H9 (cell line): ENCODE measurements at regions not wholly inside any gene's neighbourhood (a gene's known extent, or its start where the extent isn't known, plus 50 kb on each side); places are given as distances from the start of the nearest gene placed in this dataset.

ENCODE experiments used
- DNase-seq: peaks from one replicate; pipeline ENCODE4 v3.0.0-alpha.2; 2017
- H2AFZ ChIP-seq: one replicate; pipeline ENCODE4 v1.6.1; 2013; ENCODE audit warnings: mild to moderate bottlenecking, low read length, control low read depth, moderate library complexity
- H2AK5ac ChIP-seq: 2 replicates; pipeline ENCODE4 v1.6.1; 2013; ENCODE audit warnings: low read length, control low read depth, mixed read lengths; ENCODE audit not compliant: insufficient read length
- H2BK120ac ChIP-seq: one replicate; pipeline ENCODE4 v1.6.1; 2013; ENCODE audit warnings: low read depth, mild to moderate bottlenecking, low read length, control low read depth, inconsistent platforms; ENCODE audit not compliant: poor library complexity, severe bottlenecking
- H2BK12ac ChIP-seq: 2 replicates; pipeline ENCODE4 v1.6.1; 2013; ENCODE audit warnings: low read length, control low read depth, mixed read lengths, low read depth; ENCODE audit not compliant: insufficient read length
- H2BK15ac ChIP-seq: 2 replicates; pipeline ENCODE4 v1.6.1; 2013; ENCODE audit warnings: low read depth, low read length, control low read depth
- H2BK20ac ChIP-seq: one replicate; pipeline ENCODE4 v1.6.1; 2013; ENCODE audit warnings: low read depth, mild to moderate bottlenecking, low read length, control low read depth, inconsistent platforms; ENCODE audit not compliant: poor library complexity, severe bottlenecking
- H2BK5ac ChIP-seq: 2 replicates; pipeline ENCODE4 v1.6.1; 2013; ENCODE audit warnings: low read length, control low read depth, mixed read lengths; ENCODE audit not compliant: insufficient read length
- H3K14ac ChIP-seq: 2 replicates; pipeline ENCODE4 v1.6.1; 2013; ENCODE audit warnings: low read length, control low read depth; ENCODE audit not compliant: insufficient read depth
- H3K18ac ChIP-seq: 2 replicates; pipeline ENCODE4 v1.6.1; 2013; ENCODE audit warnings: low read depth, mild to moderate bottlenecking, mixed read lengths, low read length, control low read depth; ENCODE audit not compliant: insufficient read length
- H3K23ac ChIP-seq: 2 replicates; pipeline ENCODE4 v1.6.1; 2013; ENCODE audit warnings: low read length, control low read depth, mixed read lengths, low read depth; ENCODE audit not compliant: insufficient read length
- H3K23me2 ChIP-seq: 2 replicates; pipeline ENCODE4 v1.6.1; 2013; ENCODE audit warnings: low read depth, mild to moderate bottlenecking, mixed read lengths, low read length, control low read depth; ENCODE audit not compliant: insufficient read length, poor library complexity, severe bottlenecking
- H3K27ac ChIP-seq: 2 replicates; pipeline ENCODE4 v1.5.1; 2013; ENCODE audit warnings: low read length, control low read depth, mixed read lengths, low read depth; ENCODE audit not compliant: insufficient read length
- H3K27me3 ChIP-seq: 2 replicates; pipeline ENCODE4 v1.6.1; 2013; ENCODE audit warnings: low read length, control low read depth, inconsistent platforms; ENCODE audit not compliant: insufficient read depth
- H3K4ac ChIP-seq: 2 replicates; pipeline ENCODE4 v1.6.1; 2013; ENCODE audit warnings: low read depth, mild to moderate bottlenecking, control low read depth, inconsistent platforms, low read length, moderate library complexity
- H3K4me1 ChIP-seq: 2 replicates; pipeline ENCODE4 v1.6.1; 2013; ENCODE audit warnings: low read length, control low read depth, inconsistent platforms; ENCODE audit not compliant: insufficient read depth
- H3K4me2 ChIP-seq: 2 replicates; pipeline ENCODE4 v1.6.1; 2013; ENCODE audit warnings: low read length, control low read depth, mixed read lengths; ENCODE audit not compliant: insufficient read length, insufficient read depth
- H3K56ac ChIP-seq: 2 replicates; pipeline ENCODE4 v1.6.1; 2013; ENCODE audit warnings: low read depth, mild to moderate bottlenecking, mixed read lengths, low read length, control low read depth; ENCODE audit not compliant: insufficient read length
- H3K79me1 ChIP-seq: 2 replicates; pipeline ENCODE4 v1.6.1; 2013; ENCODE audit warnings: low read depth, mild to moderate bottlenecking, moderate library complexity, low read length, control low read depth, inconsistent platforms; ENCODE audit not compliant: insufficient read depth, poor library complexity, severe bottlenecking
- H3K79me2 ChIP-seq: 2 replicates; pipeline ENCODE4 v1.6.1; 2013; ENCODE audit warnings: low read length, control low read depth, inconsistent platforms; ENCODE audit not compliant: insufficient read depth
- H3K9ac ChIP-seq: 2 replicates; pipeline ENCODE4 v1.6.1; 2013; ENCODE audit warnings: low read length, control low read depth, mixed read lengths; ENCODE audit not compliant: insufficient read length; ENCODE audit errors: extremely low read depth
- H3K9me3 ChIP-seq: one replicate; pipeline ENCODE4 v1.6.1; 2013; ENCODE audit warnings: low read depth, low read length, inconsistent platforms; ENCODE audit not compliant: control insufficient read depth
- H3T11ph ChIP-seq: one replicate; pipeline ENCODE4 v1.6.1; 2013; ENCODE audit warnings: mild to moderate bottlenecking, low read length, control low read depth, inconsistent platforms
- H4K20me1 ChIP-seq: one replicate; pipeline ENCODE4 v1.6.1; 2013; ENCODE audit not compliant: control insufficient read depth, insufficient read length, insufficient read depth
- H4K5ac ChIP-seq: 2 replicates; pipeline ENCODE4 v1.6.1; 2013; ENCODE audit warnings: low read depth, mild to moderate bottlenecking, mixed read lengths, low read length, control low read depth; ENCODE audit not compliant: insufficient read length
- H4K8ac ChIP-seq: replicated peaks from 2 replicates; pipeline ENCODE4 v1.6.1; 2013; ENCODE audit warnings: low read length, control low read depth, mixed read lengths, low read depth; ENCODE audit not compliant: insufficient read length
- H4K91ac ChIP-seq: 2 replicates; pipeline ENCODE4 v1.6.1; 2013; ENCODE audit warnings: low read depth, mild to moderate bottlenecking, moderate library complexity, mixed read lengths, low read length, control low read depth; ENCODE audit not compliant: insufficient read length
- H3K27ac Mint-ChIP-seq, 3 experiments: 2 replicates in 2 of 3; 3 replicates in 1 of 3; pipeline ENCODE4 v1.8.0; 2020 to 2021; ENCODE audit warnings: mixed read lengths in 3 of 3, mild to moderate bottlenecking in 1 of 3, moderate library complexity in 1 of 3
- H3K27me3 Mint-ChIP-seq: 2 replicates; pipeline ENCODE4 v1.8.0; 2021; ENCODE audit warnings: low read depth, mild to moderate bottlenecking, moderate library complexity, mixed read lengths
- H3K36me3 Mint-ChIP-seq, 3 experiments: 2 replicates in 2 of 3; 3 replicates in 1 of 3; pipeline ENCODE4 v1.8.0; 2020 to 2021; ENCODE audit warnings: low read depth in 3 of 3, mixed read lengths in 3 of 3; ENCODE audit not compliant: insufficient read depth in 1 of 3
- H3K4me1 Mint-ChIP-seq, 2 experiments: 2 replicates each; pipeline ENCODE4 v1.8.0; 2020; ENCODE audit warnings: mixed read lengths in 2 of 2
- H3K4me3 Mint-ChIP-seq, 2 experiments: 2 replicates in 1 of 2; 3 replicates in 1 of 2; pipeline ENCODE4 v1.8.0; 2020 to 2021; ENCODE audit warnings: mild to moderate bottlenecking in 2 of 2, mixed read lengths in 2 of 2, moderate library complexity in 1 of 2
- H3K9me3 Mint-ChIP-seq, 2 experiments: 2 replicates in 1 of 2; 3 replicates in 1 of 2; pipeline ENCODE4 v1.8.0; 2020; ENCODE audit warnings: mild to moderate bottlenecking in 2 of 2, mixed read lengths in 2 of 2, moderate library complexity in 1 of 2
- CTCF ChIP-seq: fragments of 200-600 bp; sonication (generic); conservative IDR thresholded peaks from 3 replicates; pipeline ENCODE4 v1.8.0; 2021; ENCODE audit warnings: antibody characterized with exemption, mild to moderate bottlenecking
- WGBS: extraction: QIAGEN DNeasy Blood & Tissue Kit; methylation state at CpG from one replicate; pipeline ENCODE4 v1.1.7; 2013; ENCODE audit warnings: missing lambda C conversion rate, low lambda C conversion rate, mixed read lengths; ENCODE audit not compliant: insufficient read length; ENCODE audit errors: extremely low coverage; 5-methylcytosine and 5-hydroxymethylcytosine counted together

GRCh38 chr1:65688215-65688566, 104.5 kb upstream of the PDE4B start:
- Histone ChIP-seq H3K23me2 (no peaks in the 10 kb centered on the region), H4K20me1 (no peaks in the 10 kb centered on the region), H4K5ac (no peak overlapping the region), H2BK15ac (no peak overlapping the region), H4K8ac (no peak overlapping the region), H3K56ac (no peak overlapping the region), H3K79me2 (no peaks in the 10 kb centered on the region), H3K9me3 (no peaks in the 10 kb centered on the region), H2AK5ac (no peak overlapping the region), H3K4me1 (no peaks in the 10 kb centered on the region), H2BK20ac (no peak overlapping the region), H4K91ac (no peak overlapping the region), H3K14ac (no peak overlapping the region), H2BK12ac (no peak overlapping the region), H3K23ac (no peak overlapping the region), H3T11ph (no peak overlapping the region), H3K79me1 (no peaks in the 10 kb centered on the region), H3K18ac (no peak overlapping the region), H3K4ac (no peak overlapping the region), H2BK5ac (no peak overlapping the region), H2AFZ (no peak overlapping the region), H3K9ac (no peak overlapping the region), H3K27ac (no peak overlapping the region), H3K27me3 (no peaks in the 10 kb centered on the region), H2BK120ac (no peak overlapping the region), H3K4me2 (no peak overlapping the region)
- Mint-ChIP-seq H3K4me1 (peaks cover 4 to 7% of the 10 kb centered on the region in 2 experiments), H3K9me3 (peaks cover 11 to 19% of the 10 kb centered on the region in 2 experiments), H3K27ac (no peak overlapping the region), H3K36me3 (peaks cover 2 to 14% (median 4%) of the 10 kb centered on the region in 3 experiments; a peak in 5 of 7 replicates), H3K27me3 (no peaks in the 10 kb centered on the region; the same call in 1 of the 2 replicates), H3K4me3 (no peak overlapping the region)
- TF ChIP-seq CTCF, result no peak
- no peak for DNase-seq
- no CpG with 5 or more reads among the region's 4 CpGs for WGBS
